ENCODE measurements at regions not wholly inside any gene's neighbourhood (a gene's known extent, or its start where the extent isn't known, plus 50 kb on each side); places are given as distances from the start of the nearest gene placed in this dataset.

DNA sequence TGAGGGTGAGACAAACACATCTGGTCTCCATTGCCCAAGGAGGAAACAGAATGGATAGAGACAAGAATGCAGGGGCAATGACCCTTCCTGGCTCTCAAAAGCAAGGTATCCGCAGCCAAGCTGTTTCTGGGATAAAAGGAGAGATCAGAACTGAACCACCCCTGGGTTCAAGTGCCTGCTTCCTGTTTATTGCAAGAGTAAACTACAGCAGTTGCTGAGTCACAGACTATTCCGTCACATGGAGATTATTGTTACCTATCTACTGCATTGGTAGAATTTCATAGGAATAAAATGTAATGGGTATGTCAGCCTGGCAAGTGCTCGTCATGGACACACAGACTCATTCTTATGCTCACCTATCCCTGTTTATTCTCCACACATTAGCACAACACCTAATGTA lies 821.6 kb downstream of the GRID1 start:
- Histone ChIP-seq H3K4me2 (ENCODE audit: insufficient read depth, low read length) (no peak overlapping the region), H4K20me1 (replicated peaks; ENCODE audit: control insufficient read depth, insufficient read depth, low read length) (no peaks in the 10 kb centered on the region), H3K4me3 (no peak overlapping the region), H3K27ac (ENCODE audit: extremely low read depth, low read depth, low read length) (no peak overlapping the region), H3K79me2 (ENCODE audit: control insufficient read depth, insufficient read depth, low read length) (no peaks in the 10 kb centered on the region), H3K9me1 (ENCODE audit: control insufficient read depth, insufficient read depth, low read length) (no peaks in the 10 kb centered on the region), H2AFZ (ENCODE audit: low read depth, low read length) (no peak overlapping the region), H3K9ac (ENCODE audit: insufficient read depth in 1 of 2, low read depth in 2 of 2, low read length in 2 of 2) (no peak overlapping the region), H3K36me3 (ENCODE audit: control insufficient read depth, insufficient read depth, low read length) (no peaks in the 10 kb centered on the region), H3K4me1 (replicated peaks in 1 of 2; ENCODE audit: control insufficient read depth in 2 of 2, insufficient read depth in 2 of 2, low read length in 2 of 2) (no peaks in the 10 kb centered on the region), H3K27me3 (ENCODE audit: control insufficient read depth in 2 of 2, insufficient read depth in 2 of 2, low read length in 2 of 2) (no peaks in the 10 kb centered on the region), H3K9me3 (replicated peaks; ENCODE audit: control insufficient read depth, insufficient read depth, low read depth, low read length) (no peaks in the 10 kb centered on the region; the same call in 1 of the 2 replicates)
- DNase-seq (ENCODE audit: extremely low read depth in 1 of 4, low spot score in 3 of 4), result no peak
- intact Hi-C loops (cut with micrococcal nuclease) (no loop called here), in situ Hi-C loops (cut with MboI) (no loop called here)
- ChIA-PET CTCF (ENCODE audit: low intra/inter-chr PET ratio) (no interaction called here), POLR2A (no interaction called here)
- BruUV-seq (replicated peaks), result no TSS peak
- FAIRE-seq, result no peak
- ATAC-seq, result no peak
- WGBS (ENCODE audit: insufficient coverage, low coverage, missing lambda C conversion rate), result 0% methylated on average over 3 of the region's 3 CpGs
- TF ChIP-seq, protein P1, sequence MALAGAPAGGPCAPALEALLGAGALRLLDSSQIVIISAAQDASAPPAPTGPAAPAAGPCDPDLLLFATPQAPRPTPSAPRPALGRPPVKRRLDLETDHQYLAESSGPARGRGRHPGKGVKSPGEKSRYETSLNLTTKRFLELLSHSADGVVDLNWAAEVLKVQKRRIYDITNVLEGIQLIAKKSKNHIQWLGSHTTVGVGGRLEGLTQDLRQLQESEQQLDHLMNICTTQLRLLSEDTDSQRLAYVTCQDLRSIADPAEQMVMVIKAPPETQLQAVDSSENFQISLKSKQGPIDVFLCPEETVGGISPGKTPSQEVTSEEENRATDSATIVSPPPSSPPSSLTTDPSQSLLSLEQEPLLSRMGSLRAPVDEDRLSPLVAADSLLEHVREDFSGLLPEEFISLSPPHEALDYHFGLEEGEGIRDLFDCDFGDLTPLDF (CRISPR knock-in tag; IDR thresholded peaks at IDR 0.05), result no peak
- TF ChIP-seq TAF9B (IDR thresholded peaks at IDR 0.05; ENCODE audit: partially characterized antibody), result no peak
- TF ChIP-seq BDP1 (IDR thresholded peaks at IDR 0.05; ENCODE audit: insufficient read depth, insufficient read length), result no peak
- no peak for TF ChIP-seq BRF2 (IDR thresholded peaks at IDR 0.05; ENCODE audit: borderline replicate concordance, insufficient read depth, insufficient read length)
- no peak for TF ChIP-seq ID3 (CRISPR knock-in tag; IDR thresholded peaks at IDR 0.05)
- no peak for TF ChIP-seq ID3 (tag; IDR thresholded peaks at IDR 0.05)
- TF ChIP-seq RBM14 (IDR thresholded peaks at IDR 0.05; ENCODE audit: borderline replicate concordance, insufficient read depth, low read depth, low read length), result no peak
- TF ChIP-seq ZC3H4 (CRISPR knock-in tag; IDR thresholded peaks at IDR 0.05; ENCODE audit: borderline replicate concordance), result no peak
- TF ChIP-seq NR1H2 (CRISPR knock-in tag; IDR thresholded peaks at IDR 0.05), result no peak
- no peak for TF ChIP-seq SP2 (IDR thresholded peaks at IDR 0.05; ENCODE audit: extremely low read depth, low read depth, low read length, poor library complexity, severe bottlenecking)
- TF ChIP-seq ZNF766 (CRISPR knock-in tag; conservative IDR thresholded peaks at IDR 0.05), result no peak
- TF ChIP-seq TGIF2 (CRISPR knock-in tag; IDR thresholded peaks at IDR 0.05), result no peak

Measured in K562 (cell line).